ENCODE measurements at regions not wholly inside any gene's neighbourhood (a gene's known extent, or its start where the extent isn't known, plus 50 kb on each side); places are given as distances from the start of the nearest gene placed in this dataset.

GRCh38 chr12:14314801-14315200 lies 50.7 kb upstream of the ATF7IP start:
- TF ChIP-seq CTCF (conservative IDR thresholded peaks at IDR 0.05; ENCODE audit: low read depth, low read length) (no peak), EZH2 (IDR thresholded peaks at IDR 0.05; ENCODE audit: borderline replicate concordance, low read depth, low read length, poor library complexity, severe bottlenecking) (no peak)

All from A673 (cell line).